HEK293T (cell line): ENCODE measurements at regions not wholly inside any gene's neighbourhood (a gene's known extent, or its start where the extent isn't known, plus 50 kb on each side); places are given as distances from the start of the nearest gene placed in this dataset.

ENCODE experiments used
- CTCF ChIA-PET: fragments of 350-600 bp; formaldehyde crosslinking; extraction: SDS; loops from one replicate; lab custom pipeline; 2021; ENCODE audit warnings: antibody characterized with exemption, inconsistent platforms; lab: Yijun Ruan, JAX
- POLR2A ChIA-PET: fragments of 350-600 bp; formaldehyde crosslinking; extraction: SDS; loops from one replicate; lab custom pipeline; 2020; ENCODE audit warnings: antibody characterized with exemption, inconsistent platforms; lab: Yijun Ruan, JAX
- DNase-seq: peaks from one replicate; pipeline ENCODE4 v3.0.0; 2012; ENCODE audit warnings: mixed read lengths; ENCODE audit errors: extremely low spot score
- ELF4 ChIP-seq: fragments of 450-650 bp; IDR thresholded peaks from 2 replicates; pipeline ENCODE4 v1.6.1; 2017; ENCODE audit warnings: antibody characterized with exemption
- FOXA1 ChIP-seq: fragments of 450-650 bp; IDR thresholded peaks from 2 replicates; pipeline ENCODE4 v1.6.1; 2016; ENCODE audit warnings: mild to moderate bottlenecking
- FOXK2 ChIP-seq: fragments of 450-650 bp; IDR thresholded peaks from 2 replicates; pipeline ENCODE4 v1.6.1; 2016; ENCODE audit warnings: mild to moderate bottlenecking
- L3MBTL2 ChIP-seq: fragments of 450-650 bp; conservative IDR thresholded peaks from 2 replicates; pipeline ENCODE4 v1.6.1; 2016; ENCODE audit warnings: mild to moderate bottlenecking
- NFRKB ChIP-seq: fragments of 450-650 bp; IDR thresholded peaks from 2 replicates; pipeline ENCODE4 v1.6.1; 2016; ENCODE audit warnings: mild to moderate bottlenecking, moderate library complexity
- SUZ12 ChIP-seq: fragments of 450-650 bp; IDR thresholded peaks from 2 replicates; pipeline ENCODE4 v1.6.1; 2016; ENCODE audit warnings: mild to moderate bottlenecking

GRCh38 chr2:10498525-10499274 is 50.6 kb upstream of the ODC1 start:
- CTCF ChIA-PET: interaction anchor here (0.6 kb wide), 1 partner anchor 215 kb away, joined by 4 read pairs; no protein-coding TSS in a partner anchor
- no peak for DNase-seq
- POLR2A ChIA-PET: no interaction called here
- TF ChIP-seq FOXK2 (no peak), FOXA1 (no peak), NFRKB (no peak), ELF4 (no peak), L3MBTL2 (no peak), SUZ12 (no peak)
